BJ (cell line): ENCODE measurements at regions not wholly inside any gene's neighbourhood (a gene's known extent, or its start where the extent isn't known, plus 50 kb on each side); places are given as distances from the start of the nearest gene placed in this dataset.
A peak's percentile ranks its signal among the peaks of the same experiment; 100 is the strongest.

Experiments used
- CTCF ChIA-PET: fragments of 350-600 bp; formaldehyde crosslinking; extraction: SDS; loops from one replicate; lab custom pipeline; 2021; ENCODE audit warnings: antibody characterized with exemption, inconsistent platforms; lab: Yijun Ruan, JAX
- POLR2A ChIA-PET: fragments of 300-600 bp; sonication (Branson Sonifier 250); formaldehyde crosslinking; extraction: SDS; loops from one replicate; lab custom pipeline; 2021; ENCODE audit warnings: antibody characterized with exemption; lab: Charles Lee
- DNase-seq: peaks from one replicate; pipeline ENCODE4 v3.0.0-alpha.2; 2011; ENCODE audit warnings: low read depth
- H3K27me3 ChIP-seq: 2 replicates; pipeline ENCODE4 v1.6.0; 2011; ENCODE audit warnings: low read length; ENCODE audit not compliant: control insufficient read depth, insufficient read depth
- H3K36me3 ChIP-seq: 2 replicates; pipeline ENCODE4 v1.5.1; 2011; ENCODE audit warnings: low read length; ENCODE audit not compliant: control insufficient read depth, insufficient read depth
- H3K4me3 ChIP-seq: 2 replicates; pipeline ENCODE4 v1.5.1; 2011; ENCODE audit warnings: low read depth, mild to moderate bottlenecking, control low read depth, low read length
- CTCF ChIP-seq: IDR thresholded peaks from 2 replicates; pipeline ENCODE4 v1.5.1; 2011; ENCODE audit warnings: low read depth, mild to moderate bottlenecking, control low read depth, inconsistent platforms, low read length, moderate library complexity; ENCODE audit not compliant: insufficient read depth

GRCh38 chr7:85866540-85866939, 679.7 kb upstream of the SEMA3D start:
- no peaks in the 10 kb centered on the region for H3K27me3 ChIP-seq
- ChIA-PET CTCF (no interaction called here), POLR2A (no interaction called here)
- no peak for DNase-seq
- no peaks in the 10 kb centered on the region for H3K36me3 ChIP-seq
- no peak overlapping the region for H3K4me3 ChIP-seq
- TF ChIP-seq CTCF = no peak

GRCh38 chr7:85851571-85852193, 664.8 kb upstream of the SEMA3D start:
- POLR2A ChIA-PET = no interaction called here
- Histone ChIP-seq H3K36me3 (no peaks in the 10 kb centered on the region), H3K27me3 (no peaks in the 10 kb centered on the region), H3K4me3 (no peak overlapping the region)
- peak; percentile 11 for DNase-seq
- CTCF ChIA-PET = interaction anchor here (0.9 to 2.4 kb wide), 3 partner anchors 21 to 822 kb away, joined by 3 to 15 read pairs (median 5); no protein-coding TSS in a partner anchor
- peak; percentile 51 for TF ChIP-seq CTCF

GRCh38 chr7:85850381-85850780, 663.5 kb upstream of the SEMA3D start:
- ChIA-PET CTCF (interaction anchor here (1.1 to 2.4 kb wide), 4 partner anchors 20 to 821 kb away, joined by 3 to 15 read pairs (median 4); no protein-coding TSS in a partner anchor), POLR2A (no interaction called here)
- DNase-seq = no peak
- TF ChIP-seq CTCF = no peak
- H3K4me3 ChIP-seq = no peak overlapping the region
- no peaks in the 10 kb centered on the region for H3K36me3 ChIP-seq
- H3K27me3 ChIP-seq = no peaks in the 10 kb centered on the region

GRCh38 chr7:85840554-85840953, 653.7 kb upstream of the SEMA3D start:
- ChIA-PET POLR2A (no interaction called here), CTCF (no interaction called here)
- Histone ChIP-seq H3K36me3 (no peaks in the 10 kb centered on the region), H3K4me3 (no peak overlapping the region), H3K27me3 (no peaks in the 10 kb centered on the region)
- no peak for DNase-seq
- no peak for TF ChIP-seq CTCF

- no peaks in the 10 kb centered on the region for H3K27me3 ChIP-seq
- TF ChIP-seq CTCF = no peak
- H3K4me3 ChIP-seq = no peak overlapping the region
- CTCF ChIA-PET = interaction anchor here (1.5 kb wide), 1 partner anchor 1900 kb away, joined by 3 read pairs; no protein-coding TSS in a partner anchor
- no peaks in the 10 kb centered on the region for H3K36me3 ChIP-seq
- peak; percentile 26 for DNase-seq
- POLR2A ChIA-PET = interaction anchor here (0.6 kb wide), 1 partner anchor 542 kb away, joined by 3 read pairs; no protein-coding TSS in a partner anchor
These were observed 646.2 kb upstream of the SEMA3D start for GRCh38 chr7:85833066-85833465.
